ENCODE measurements at regions not wholly inside any gene's neighbourhood (a gene's known extent, or its start where the extent isn't known, plus 50 kb on each side); places are given as distances from the start of the nearest gene placed in this dataset.

DNA sequence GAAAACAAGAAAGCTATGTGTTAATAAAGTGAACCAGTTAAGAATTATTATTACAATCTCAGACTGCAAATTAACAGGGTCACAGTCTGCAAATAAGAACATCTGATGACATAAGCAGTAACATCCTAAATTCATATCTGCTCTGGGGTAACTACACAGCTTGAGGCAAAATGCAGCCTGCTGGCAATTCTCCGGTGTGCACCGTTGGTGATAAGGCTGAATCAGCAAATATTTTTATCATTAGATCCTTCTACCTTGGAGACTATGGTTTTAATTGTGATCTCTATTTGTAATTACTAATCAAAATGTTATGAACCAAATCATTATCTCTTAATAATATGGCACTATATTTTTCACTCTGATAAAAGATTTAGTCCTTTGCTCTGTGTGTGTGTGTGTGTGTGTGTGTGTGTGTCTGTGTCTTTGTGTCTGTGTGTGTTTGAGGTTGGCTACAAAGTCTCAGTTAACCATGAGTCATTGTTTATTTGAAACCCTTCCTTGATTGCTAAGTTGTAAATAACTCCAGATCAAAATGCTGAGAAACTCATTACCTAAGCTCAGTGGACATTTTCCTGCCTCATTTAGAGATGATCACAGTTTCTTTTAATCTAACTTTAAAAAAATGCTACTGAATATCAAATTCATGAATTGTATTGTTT, 442.6 kb downstream of the GXYLT1 start:
- TF ChIP-seq POLR2A (IDR thresholded peaks at IDR 0.05; ENCODE audit: low read depth, low read length): no peak
- TF ChIP-seq MAFK (IDR thresholded peaks at IDR 0.05; ENCODE audit: low read depth, low read length): peak; percentile 87
- TF ChIP-seq, protein P1, sequence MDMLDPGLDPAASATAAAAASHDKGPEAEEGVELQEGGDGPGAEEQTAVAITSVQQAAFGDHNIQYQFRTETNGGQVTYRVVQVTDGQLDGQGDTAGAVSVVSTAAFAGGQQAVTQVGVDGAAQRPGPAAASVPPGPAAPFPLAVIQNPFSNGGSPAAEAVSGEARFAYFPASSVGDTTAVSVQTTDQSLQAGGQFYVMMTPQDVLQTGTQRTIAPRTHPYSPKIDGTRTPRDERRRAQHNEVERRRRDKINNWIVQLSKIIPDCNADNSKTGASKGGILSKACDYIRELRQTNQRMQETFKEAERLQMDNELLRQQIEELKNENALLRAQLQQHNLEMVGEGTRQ (IDR thresholded peaks at IDR 0.05; ENCODE audit: low read depth, low read length): no peak
- TF ChIP-seq, protein P2, sequence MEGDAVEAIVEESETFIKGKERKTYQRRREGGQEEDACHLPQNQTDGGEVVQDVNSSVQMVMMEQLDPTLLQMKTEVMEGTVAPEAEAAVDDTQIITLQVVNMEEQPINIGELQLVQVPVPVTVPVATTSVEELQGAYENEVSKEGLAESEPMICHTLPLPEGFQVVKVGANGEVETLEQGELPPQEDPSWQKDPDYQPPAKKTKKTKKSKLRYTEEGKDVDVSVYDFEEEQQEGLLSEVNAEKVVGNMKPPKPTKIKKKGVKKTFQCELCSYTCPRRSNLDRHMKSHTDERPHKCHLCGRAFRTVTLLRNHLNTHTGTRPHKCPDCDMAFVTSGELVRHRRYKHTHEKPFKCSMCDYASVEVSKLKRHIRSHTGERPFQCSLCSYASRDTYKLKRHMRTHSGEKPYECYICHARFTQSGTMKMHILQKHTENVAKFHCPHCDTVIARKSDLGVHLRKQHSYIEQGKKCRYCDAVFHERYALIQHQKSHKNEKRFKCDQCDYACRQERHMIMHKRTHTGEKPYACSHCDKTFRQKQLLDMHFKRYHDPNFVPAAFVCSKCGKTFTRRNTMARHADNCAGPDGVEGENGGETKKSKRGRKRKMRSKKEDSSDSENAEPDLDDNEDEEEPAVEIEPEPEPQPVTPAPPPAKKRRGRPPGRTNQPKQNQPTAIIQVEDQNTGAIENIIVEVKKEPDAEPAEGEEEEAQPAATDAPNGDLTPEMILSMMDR (conservative IDR thresholded peaks at IDR 0.05; ENCODE audit: low read depth, low read length): no peak
- no peak for TF ChIP-seq CEBPB (IDR thresholded peaks at IDR 0.05; ENCODE audit: low read depth, low read length)
- no peak for TF ChIP-seq RFX5 (IDR thresholded peaks at IDR 0.05; ENCODE audit: low read depth, low read length)
- TF ChIP-seq MXI1 (IDR thresholded peaks at IDR 0.05; ENCODE audit: borderline replicate concordance, low read depth, low read length): no peak
- no peak for TF ChIP-seq MAZ (IDR thresholded peaks at IDR 0.05; ENCODE audit: borderline replicate concordance, low read depth, low read length)
- TF ChIP-seq NFE2L2 (IDR thresholded peaks at IDR 0.05; ENCODE audit: low read depth, low read length): no peak

All from IMR-90 (cell line).